ENCODE measurements at regions not wholly inside any gene's neighbourhood (a gene's known extent, or its start where the extent isn't known, plus 50 kb on each side); places are given as distances from the start of the nearest gene placed in this dataset.

DNA sequence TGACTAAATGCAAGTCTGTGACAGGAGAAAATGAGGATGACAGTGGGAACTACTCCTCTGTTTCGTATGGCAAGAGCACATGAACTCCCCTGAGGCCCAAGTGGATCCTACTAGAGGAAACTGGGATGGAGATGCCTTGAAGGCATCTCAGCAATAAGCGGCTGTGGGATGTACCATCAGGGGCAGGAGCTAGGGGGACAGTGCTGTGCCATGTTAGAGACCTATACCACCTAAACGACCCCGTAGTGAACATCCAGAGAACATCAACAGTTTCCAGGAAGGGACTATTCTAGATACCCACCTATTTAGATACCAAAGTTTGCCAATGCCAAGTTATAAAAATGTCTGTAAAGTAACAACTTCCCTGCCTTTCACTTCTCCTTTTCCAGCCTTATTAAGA is 860.8 kb upstream of the ACVR2A start:
- TF ChIP-seq, protein P1, sequence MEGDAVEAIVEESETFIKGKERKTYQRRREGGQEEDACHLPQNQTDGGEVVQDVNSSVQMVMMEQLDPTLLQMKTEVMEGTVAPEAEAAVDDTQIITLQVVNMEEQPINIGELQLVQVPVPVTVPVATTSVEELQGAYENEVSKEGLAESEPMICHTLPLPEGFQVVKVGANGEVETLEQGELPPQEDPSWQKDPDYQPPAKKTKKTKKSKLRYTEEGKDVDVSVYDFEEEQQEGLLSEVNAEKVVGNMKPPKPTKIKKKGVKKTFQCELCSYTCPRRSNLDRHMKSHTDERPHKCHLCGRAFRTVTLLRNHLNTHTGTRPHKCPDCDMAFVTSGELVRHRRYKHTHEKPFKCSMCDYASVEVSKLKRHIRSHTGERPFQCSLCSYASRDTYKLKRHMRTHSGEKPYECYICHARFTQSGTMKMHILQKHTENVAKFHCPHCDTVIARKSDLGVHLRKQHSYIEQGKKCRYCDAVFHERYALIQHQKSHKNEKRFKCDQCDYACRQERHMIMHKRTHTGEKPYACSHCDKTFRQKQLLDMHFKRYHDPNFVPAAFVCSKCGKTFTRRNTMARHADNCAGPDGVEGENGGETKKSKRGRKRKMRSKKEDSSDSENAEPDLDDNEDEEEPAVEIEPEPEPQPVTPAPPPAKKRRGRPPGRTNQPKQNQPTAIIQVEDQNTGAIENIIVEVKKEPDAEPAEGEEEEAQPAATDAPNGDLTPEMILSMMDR (IDR thresholded peaks at IDR 0.05) = no peak
- TF ChIP-seq POLR2A (IDR thresholded peaks at IDR 0.05) = no peak

Measured in Peyer's patch (tissue), 4 donors.